NCI-H1436 (cell line): ENCODE measurements at regions not wholly inside any gene's neighbourhood (a gene's known extent, or its start where the extent isn't known, plus 50 kb on each side); places are given as distances from the start of the nearest gene placed in this dataset.

Experiments
- DNase-seq: peaks from one replicate; lab custom pipeline; 2025; lab: John Stamatoyannopoulos, UW

GRCh38 chr6:130766239-130767144 lies 60.7 kb upstream of the SMLR1 start:
- DNase-seq = no peak

GRCh38 chr6:130769861-130770260 lies 57.3 kb upstream of the SMLR1 start:
- no peak for DNase-seq

GRCh38 chr6:130771741-130772140 lies 55.5 kb upstream of the SMLR1 start:
- DNase-seq = no peak

- no peak for DNase-seq
Observed at GRCh38 chr6:130773860-130774259, 53.3 kb upstream of the SMLR1 start.

GRCh38 chr6:130775411-130776012 lies 51.7 kb upstream of the SMLR1 start:
- no peak for DNase-seq

GRCh38 chr6:130776287-130776925 lies 50.8 kb upstream of the SMLR1 start:
- no peak for DNase-seq
